ENCODE measurements at regions not wholly inside any gene's neighbourhood (a gene's known extent, or its start where the extent isn't known, plus 50 kb on each side); places are given as distances from the start of the nearest gene placed in this dataset.

DNA sequence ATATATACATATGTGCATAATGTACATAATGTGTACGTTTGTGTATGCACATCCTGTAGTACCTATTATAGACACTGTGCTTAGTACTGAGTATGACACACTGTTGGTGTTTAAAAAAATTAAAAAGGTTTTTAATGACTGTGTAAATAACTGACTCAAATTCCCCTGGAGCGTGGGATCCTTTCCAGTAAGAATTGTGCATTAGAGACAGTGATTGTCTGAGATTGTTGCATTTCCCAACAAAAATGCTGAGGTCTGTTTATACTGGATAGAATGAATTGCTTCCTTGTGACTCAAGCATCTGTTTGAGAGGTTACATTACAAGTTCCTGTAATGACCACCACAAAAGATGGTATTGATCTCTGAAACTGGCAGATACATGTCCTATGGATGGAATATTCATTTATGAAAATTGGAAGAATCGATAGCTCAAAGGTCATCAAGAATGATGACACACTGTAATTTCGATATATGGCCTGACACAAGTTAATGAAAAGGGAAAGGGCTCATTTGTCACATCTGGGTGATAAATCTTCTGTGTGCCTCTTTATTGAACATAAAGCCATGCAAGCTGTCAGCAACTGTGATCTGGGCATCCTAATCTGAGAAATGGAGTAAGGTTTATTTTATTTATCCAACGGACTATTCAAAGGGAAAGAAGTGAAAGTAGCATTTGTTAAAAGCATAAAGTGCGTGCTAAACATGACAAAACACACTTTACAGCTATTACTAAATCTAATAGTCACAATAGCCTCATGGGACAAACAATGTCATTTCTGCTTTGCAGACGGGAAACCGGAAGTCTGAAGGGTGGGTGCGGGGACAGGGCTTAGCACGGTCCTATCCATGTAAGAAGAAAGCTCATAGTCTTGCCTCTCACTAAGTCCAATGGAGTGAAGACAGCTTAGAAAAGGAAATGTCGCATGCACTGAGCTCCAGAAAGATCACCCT, 228.8 kb downstream of the CDH11 start:
- peak; percentile 77 for DNase-seq (ENCODE audit: low read depth)

DNA sequence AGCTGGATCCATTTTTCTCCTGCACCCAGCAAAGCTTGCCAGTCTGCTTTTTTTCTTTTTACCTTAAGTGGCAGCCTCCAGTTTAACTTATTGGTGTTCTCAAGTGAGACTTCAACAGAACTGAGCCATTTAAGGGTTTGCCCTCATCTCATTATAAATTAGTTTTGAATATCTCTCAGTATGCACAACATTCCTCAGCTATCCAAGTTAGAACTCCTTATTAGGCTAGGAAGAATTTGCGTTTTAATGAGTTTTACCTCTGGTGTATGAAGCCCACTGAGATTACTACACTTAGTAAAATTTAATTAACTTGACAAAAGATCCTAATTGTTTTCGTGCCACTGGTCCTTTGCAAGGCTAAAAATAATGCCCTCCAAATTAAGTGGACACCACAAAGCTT, 232.4 kb downstream of the CDH11 start:
- no peak for DNase-seq (ENCODE audit: low read depth)

DNA sequence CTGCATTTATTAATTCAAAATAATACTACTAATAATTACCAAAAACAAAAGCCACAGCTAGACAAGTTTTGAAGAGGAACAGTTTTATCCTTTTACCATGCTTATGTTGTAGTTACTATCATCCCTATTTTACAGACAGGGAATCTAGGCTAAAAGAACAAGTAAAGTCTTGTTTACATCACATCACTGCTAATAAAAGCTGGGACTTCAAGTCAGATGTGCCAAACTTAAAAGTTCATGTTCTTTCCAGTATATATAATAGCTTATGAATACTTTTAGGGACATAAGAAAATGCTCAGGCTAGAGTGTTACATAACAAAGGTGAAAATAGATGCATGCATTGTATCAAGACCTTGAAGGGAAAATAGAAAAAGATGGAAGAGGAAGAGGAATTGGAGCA, 234.2 kb downstream of the CDH11 start:
- no peak for DNase-seq (ENCODE audit: low read depth)

DNA sequence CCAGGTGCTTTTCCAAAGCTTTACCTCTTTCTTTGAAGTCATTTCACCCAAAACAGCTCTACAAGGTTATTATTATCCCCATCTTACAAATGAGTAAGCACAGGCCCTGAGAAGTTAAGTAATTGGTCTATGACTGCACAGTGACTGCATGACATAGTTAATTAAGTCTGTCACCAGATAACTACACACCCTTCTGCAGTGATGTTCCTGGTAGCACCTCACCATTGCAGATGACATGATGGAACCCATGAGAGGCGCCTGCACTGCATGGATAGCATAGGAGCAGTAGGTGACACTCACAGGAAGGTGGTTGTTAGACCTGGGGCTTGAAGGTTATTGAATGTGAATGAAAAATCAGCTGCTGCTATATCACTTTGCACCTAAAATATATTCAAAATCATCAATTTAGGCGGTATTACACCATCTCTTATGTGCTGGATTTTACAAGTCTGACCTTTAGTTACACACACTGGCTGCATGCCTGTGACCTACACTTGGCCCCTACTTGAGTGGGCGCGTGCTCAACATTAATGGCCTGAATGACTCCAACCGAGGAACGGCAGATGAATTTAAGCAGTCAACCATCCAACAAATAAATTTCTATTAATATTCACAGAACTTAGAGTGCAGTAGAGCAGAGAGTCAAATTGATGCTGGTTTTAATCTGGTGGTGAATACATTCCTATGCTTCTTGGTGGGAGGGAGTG, 239.6 kb downstream of the CDH11 start:
- DNase-seq (ENCODE audit: low read depth): no peak

DNA sequence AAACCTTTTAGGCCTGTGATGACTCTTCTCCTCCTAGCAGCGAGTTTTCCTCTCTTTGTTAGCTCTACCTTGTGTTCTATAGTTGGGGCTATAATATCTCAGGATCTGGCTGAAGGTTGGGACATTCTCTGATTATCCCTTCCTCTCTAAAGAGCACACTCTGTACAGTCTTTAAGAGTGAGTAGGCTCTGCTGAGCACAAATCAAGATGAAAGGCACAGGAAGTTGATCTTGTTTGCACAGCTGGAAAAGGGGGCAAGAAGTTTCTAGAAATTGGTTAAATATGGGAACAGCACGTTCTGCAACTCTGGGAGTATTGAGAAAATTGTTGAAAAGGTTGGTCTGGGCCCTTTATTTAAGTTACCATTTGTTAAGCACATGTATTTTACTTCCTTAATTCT, 240.9 kb downstream of the CDH11 start:
- DNase-seq (ENCODE audit: low read depth): no peak

DNA sequence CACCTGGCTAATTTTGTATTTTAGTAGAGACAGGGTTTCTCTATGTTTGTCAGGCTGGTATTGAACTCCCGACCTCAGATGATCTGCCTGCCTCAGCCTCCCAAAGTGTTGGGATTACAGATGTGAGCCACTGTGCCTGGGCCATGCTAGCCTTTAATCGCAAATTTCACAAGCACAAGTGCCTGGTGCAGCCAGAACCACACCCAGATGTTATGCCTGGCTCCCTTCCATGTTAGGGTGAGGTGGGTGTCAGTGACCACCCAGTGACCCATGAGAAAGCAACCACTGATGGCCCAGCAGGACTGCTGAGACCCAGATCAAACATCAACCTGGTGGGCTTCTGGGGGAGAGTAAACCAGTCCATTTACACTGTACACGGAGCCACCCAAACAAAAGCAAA, 241.9 kb downstream of the CDH11 start:
- DNase-seq (ENCODE audit: low read depth): no peak

DNA sequence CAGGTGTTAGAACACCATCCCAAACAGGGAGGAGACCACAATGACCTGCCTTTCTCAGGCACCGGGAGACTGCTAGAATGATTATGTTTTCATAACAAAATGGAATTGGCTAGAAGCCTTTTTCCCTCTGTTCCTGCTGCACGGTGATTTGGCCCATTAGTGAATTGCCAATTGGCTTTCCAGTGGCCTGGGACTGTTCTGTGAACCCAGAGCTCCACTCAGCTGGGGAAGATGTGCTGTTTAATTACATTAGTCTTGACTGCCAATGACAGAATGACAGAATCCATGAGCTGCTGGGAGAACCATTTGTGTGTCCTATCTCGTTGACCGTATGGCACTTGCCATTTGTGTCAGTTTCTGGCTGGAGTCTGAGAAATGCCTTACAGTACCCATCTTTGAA, 242.9 kb downstream of the CDH11 start:
- DNase-seq (ENCODE audit: low read depth): no peak

DNA sequence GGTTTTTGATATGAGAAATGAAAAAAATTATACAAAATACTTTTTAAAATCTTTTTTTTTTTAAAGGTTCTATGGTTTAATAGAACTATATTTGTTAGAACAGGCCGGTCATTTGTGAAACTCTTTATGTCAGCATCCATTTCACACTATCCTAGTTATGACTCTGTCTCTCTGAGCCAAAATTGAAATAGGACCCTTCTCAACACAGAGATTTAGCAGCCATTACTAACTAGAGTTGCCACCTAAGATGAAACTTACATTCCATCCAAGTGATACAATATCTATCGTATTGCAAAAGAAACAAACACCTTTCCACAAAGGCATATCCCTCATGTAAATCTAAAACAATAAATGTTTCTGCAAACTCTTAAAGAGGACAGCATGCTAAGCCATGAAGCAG, 249.8 kb downstream of the CDH11 start:
- no peak for DNase-seq (ENCODE audit: low read depth)

DNA sequence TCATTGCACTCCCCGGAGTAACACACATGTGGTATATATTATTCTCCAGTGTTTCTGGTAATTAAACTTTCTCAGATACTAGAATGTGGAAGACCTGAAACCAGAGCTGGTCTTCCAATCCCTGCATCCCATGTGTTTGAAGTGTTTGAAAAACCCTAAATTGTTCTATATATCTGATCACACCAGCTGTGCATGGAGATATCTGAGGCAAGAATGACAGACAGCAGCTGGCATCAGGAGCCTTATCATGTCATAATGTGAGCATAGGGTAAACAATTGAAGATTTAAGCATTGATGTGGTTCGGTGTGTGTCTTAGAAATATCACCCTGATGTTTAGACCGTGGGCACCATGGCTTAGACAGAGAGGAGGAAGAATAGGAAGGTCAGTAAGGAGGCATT, 251.0 kb downstream of the CDH11 start:
- DNase-seq (ENCODE audit: low read depth): no peak

DNA sequence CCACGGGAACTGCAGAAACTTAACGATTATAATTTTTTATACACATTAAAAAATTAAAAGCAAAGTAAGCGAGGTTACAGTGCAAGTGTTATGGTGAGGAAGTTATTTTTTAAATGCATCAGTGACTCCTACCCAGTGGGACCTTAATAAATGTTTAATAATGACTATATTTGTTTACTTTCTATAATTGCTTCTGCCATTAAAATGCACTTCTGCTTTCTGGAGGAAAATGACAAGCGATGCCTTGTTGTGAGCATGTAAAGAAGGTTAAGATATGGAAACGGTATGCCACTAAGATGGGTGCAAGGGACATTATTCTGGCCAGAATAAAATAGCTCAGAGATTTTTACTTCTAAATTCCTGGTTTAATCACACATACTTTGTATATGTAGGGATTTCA, 252.1 kb downstream of the CDH11 start:
- no peak for DNase-seq (ENCODE audit: low read depth)

DNA sequence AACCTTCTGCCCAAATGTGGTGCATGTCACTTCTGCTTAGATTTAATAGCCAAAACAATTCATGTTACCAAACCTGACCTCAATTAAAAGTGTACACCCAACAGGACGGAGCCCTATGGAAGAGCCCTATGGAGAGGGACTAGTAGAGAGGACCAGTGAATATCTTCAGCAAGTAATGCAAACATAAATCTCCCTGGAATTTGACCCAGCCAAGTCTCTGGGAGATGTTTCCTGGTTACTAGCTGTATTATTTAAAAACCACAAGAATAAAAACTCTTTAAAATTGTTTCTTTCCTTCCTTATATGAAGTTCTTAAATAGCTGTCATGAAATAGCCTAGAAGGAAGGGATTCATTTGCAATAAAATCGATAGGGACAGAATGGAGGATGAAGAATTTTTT, 255.8 kb downstream of the CDH11 start:
- no peak for DNase-seq (ENCODE audit: low read depth)

DNA sequence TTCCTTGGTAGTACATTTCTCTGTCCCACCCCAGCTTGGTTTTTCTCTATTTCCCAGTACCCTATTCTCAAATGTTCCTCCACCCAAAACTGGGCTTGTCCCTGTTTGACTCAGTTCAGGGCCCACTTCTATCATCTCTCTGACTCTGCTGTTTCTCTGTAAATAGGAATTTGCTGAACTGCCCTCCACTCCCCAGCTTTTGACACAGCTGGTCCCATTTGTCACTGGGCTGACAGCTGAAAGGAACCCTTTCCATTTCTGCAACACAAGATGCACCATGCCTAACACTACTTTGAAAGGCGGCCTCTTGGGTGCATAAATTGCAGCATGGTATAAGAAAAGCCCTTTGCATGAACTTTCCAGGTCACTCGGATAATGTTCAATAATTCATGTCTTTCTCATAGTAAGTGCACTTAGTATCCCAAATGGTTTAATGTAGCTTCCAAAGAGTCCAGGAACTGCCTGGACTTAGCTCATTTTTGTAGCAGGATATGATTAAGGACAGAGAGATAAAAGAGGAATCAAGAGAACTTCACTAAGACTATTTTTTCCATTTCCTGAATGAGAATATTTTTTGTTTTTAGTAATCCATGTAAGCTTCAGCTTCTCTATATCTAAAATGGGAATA, 256.7 kb downstream of the CDH11 start:
- DNase-seq (ENCODE audit: low read depth): no peak

DNA sequence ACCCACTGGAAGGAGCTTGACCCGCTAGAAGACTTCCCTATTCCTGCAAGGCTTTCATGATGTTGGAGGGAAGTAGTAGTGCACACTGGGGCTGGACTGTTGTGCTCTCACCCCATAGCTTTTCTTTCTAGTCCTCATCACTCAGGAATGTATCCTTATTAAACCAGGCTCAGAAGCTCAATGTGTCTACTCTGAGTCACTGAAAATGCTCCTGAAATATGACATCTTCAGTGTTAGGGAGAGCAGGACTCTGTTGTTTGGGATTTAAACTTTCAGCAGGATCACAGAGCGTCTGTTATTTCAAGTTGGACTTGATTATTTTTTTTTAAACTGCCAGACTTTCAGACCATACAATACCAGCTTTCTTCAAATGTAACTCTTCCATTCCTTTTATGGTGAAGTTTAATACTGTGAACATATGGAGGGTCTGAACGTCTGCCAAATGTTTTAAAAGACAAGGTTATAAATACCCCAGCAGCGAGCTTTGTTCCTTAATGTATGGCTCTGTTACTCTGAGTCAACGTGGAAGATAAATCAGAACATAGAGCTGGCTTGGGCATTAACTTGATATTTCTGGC, 257.5 kb downstream of the CDH11 start:
- peak; percentile 87 for DNase-seq (ENCODE audit: low read depth)

DNA sequence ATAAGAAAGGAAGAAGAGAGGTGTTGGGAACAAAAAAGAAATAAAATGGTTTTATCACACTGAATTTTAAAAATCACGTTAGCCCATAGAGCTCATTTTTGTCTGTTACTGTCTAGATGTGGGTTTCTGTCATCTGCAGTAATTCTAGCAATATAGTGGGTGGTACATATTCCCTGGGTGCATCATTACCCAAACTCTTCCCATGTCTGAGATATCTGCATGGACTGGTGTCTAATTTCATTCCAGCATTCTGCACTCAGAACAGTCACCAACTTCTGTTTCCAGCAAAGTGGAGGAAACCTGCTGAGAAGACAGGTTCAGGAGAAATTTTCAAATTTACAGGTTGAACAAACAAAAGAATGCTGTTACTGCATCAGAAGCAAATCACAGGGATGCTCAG, 263.8 kb downstream of the CDH11 start:
- DNase-seq (ENCODE audit: low read depth): no peak

DNA sequence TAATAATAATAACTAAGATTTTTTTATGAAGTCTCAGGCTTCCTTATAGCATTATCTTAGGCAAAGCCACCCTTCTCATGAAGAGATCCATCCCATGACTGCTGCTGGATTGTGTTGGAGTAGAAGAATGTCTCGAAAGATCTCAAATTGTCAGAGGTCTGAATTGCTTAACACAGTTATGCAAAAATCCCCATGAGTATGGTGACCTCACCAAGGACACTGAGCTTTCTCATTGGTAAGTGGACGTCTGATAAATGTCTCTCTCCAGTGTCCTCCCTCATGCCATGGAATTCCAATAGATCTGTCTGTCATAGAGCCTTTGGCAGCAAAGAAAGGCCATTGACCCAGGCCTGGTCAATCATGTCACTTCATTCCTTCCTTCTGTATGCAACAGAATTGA, 264.5 kb downstream of the CDH11 start:
- no peak for DNase-seq (ENCODE audit: low read depth)

DNA sequence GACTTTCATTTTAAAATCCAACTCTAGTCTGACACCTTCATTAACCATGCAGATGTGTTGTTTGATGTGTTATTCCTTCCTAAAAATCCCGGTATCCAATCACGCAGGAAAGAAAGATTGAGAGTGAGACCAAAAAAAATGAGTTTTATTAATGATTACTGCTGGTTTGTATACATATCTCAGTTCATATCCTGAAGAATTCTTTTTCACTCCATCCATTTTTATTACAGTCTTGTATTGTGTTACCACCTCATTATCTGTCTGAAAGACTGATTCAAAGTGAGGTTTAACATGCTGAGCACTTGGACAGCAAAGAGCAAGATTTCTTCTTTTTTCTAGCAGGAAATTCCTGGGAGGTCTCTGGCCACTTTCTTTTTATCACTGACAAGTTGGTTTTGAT, 268.3 kb downstream of the CDH11 start:
- no peak for DNase-seq (ENCODE audit: low read depth)

DNA sequence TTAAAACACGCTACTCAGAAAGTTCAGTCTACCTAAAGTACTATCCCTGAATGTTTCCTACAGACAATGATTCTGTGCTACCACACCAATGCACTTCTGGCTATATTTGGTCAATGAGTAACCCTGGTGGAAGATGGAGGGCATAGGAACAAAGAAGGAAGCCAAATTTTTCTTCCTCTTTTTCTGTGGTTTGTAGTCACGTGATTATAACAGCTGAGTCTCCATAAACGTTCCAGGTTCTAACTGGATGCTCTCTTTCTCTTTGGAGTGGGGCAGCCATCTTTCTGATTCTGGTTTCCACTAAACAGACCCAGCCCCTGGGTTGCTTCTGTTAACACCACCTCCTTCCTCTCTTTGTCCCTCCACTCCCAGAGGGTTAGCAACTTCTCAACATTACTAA, 274.9 kb downstream of the CDH11 start:
- no peak for DNase-seq (ENCODE audit: low read depth)

DNA sequence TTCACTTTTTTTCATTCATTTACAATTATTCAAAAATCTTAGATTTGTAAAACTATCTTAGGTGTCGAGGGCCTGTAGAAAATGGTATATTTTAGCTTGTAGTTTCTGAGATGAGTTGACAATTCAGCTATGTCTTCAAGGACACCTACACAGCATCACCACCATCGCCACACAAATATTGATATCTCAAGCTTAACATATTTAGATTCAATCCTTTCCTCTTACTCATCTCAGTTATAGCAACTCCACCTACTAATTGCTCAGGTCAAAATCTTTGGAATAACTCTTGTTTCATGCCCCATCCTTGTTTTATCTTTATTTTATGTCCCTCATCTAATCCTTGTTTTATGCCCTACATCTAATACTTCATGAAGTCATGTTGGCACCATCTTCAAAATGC, 276.8 kb downstream of the CDH11 start:
- DNase-seq (ENCODE audit: low read depth): no peak

DNA sequence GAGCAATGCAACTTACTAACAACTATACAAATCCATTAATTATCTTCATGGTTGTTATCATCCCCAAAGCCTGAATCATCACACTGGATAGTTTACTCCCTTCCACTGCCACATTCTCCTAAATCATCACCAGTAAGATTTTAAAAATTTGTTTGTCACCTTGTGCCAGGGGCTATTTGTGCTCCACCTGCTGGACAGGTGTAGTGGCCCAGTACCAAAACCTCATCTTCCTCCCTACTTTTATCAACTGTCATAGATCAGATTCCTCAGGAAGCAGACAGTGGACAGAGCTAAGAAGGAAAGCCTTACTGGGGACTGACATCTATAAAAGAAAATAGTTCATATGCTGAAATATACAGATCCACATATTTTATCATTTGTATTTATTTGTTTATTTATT, 280.4 kb downstream of the CDH11 start:
- DNase-seq (ENCODE audit: low read depth): no peak

DNA sequence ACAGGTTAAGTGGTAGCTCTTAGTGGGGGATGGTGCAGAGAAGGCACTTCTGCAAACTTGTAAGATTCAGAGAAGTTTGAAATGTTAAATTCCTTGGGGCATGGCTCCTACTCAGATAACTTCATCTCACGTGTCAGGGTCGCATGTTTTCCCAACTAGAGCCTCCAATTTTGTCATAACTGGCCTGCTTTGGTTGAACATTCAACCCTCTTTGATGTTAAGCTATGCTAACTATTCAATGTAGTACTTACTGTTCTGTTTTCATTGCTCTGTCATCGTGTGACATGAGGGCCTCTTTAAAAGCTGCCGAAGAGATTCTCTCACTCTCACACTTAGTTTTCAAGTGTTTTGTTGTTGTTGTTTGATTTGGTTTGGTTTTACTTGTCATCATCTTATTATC, 280.8 kb downstream of the CDH11 start:
- DNase-seq (ENCODE audit: low read depth): no peak

DNA sequence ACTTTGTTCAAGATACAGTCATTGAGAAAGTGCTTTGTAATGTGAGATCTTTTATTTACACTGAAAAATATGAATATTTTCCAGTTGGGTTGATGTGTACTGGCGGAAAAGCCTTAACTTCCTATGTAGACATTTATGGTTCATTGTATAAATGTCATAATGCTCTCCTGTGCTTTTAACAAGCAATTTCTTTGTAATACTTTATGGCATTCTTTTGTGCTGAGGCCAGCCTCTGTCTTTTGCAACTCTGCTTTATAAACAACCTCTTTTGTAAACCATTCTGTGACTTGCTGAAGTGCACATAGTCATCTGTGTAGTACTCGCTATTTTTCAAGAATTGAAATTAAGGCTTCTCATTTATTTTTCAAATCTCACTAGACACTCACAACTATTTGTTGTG, 291.2 kb downstream of the CDH11 start:
- peak; percentile 1 for DNase-seq (ENCODE audit: low read depth)

DNA sequence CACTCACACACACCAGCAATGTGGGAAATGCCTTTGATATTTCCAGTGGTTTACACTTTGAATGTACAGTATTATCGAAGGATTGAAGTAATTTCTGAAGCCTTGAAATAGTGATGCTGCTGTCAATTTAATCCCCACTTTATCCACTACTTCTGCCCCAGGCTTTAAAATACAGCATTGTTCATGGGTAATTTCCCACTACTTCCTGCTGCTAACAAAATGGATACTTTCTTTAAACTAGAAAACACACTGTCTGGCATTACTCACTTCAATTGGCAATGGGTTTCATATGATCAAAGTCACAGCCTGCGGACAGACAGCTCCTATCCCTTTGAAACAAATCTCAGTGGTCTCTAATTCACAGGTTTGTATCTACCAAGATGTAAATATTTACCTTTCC, 292.2 kb downstream of the CDH11 start:
- no peak for DNase-seq (ENCODE audit: low read depth)

DNA sequence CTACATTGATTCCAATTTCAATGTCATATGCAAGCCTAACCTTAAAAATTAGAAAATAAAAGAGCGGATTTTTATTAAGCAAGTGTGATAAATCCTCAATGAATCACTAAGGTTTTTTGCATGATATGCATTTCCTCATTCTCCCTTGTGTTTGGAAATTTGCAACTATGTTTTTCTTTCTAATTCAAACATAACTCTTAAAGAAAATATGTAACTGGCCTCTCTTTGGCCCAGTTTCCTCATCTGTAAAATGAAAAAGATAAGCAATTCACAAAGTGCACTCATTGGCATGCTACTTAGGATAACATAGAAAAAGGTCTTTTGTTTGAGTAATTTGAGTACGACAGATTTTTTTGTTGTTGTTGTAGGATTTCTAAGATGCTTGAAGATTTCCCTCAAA, 295.5 kb downstream of the CDH11 start:
- no peak for DNase-seq (ENCODE audit: low read depth)
